Gastrocnemius medialis (tissue), 4 donors: ENCODE measurements at regions not wholly inside any gene's neighbourhood (a gene's known extent, or its start where the extent isn't known, plus 50 kb on each side); places are given as distances from the start of the nearest gene placed in this dataset.

Source experiments
- POLR2A ChIP-seq, 2 donors: fragments of 450-650 bp; IDR thresholded peaks; one replicate each; pipeline ENCODE4 v1.6.1; 2017; ENCODE audit warnings: antibody characterized with exemption in 2 of 2, mild to moderate bottlenecking in 2 of 2, moderate library complexity in 2 of 2
- TF ChIP-seq, protein P1 (sequence below), 5 experiments: fragments of 450-650 bp in 3 of 5; fragments of 200-600 bp in 2 of 5; sonication (generic) in 2 of 5; IDR thresholded peaks in 4 of 5; conservative IDR thresholded peaks in 1 of 5; 1 replicate in 4 of 5; 2 replicates in 1 of 5; pipeline ENCODE4 v1.5.1; 2016 to 2019; ENCODE audit warnings: antibody characterized with exemption in 5 of 5, mild to moderate bottlenecking in 3 of 5, moderate library complexity in 3 of 5

DNA sequence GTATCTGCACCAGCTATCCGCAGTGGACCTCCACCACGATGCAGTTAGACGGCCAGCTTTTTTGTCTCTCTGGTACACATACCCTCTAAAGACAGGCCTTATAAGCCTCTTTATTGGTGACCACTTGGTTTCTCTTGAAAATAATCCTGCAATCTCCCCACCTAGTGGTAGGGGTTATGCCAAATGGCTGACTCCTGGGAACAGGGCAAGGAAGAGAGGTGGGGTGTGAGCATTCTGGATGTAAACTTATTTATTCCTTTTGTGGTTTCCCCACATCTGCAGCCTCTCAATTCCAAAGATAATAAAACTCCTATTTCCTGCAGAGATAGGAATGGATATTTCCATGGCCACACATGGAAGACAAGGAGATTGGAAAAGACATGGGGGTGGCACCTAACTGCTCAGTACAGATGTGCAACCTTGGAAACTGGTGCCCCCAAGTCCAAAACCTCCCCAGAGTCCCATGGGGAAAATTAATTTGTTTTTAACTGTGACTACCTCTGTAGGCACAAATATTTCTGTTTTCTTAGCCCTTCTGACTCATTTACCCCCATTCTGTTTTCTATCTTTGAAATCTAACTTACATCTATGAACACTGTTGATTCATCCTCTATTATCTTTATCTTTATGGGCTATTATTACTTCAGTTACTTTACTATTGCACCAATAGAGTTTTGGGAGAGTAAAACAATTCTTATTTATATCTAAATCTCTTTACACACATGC, 112.7 kb upstream of the TSHZ3 start:
- TF ChIP-seq POLR2A (IDR thresholded peaks at IDR 0.05), result no peak
- TF ChIP-seq, protein P1, sequence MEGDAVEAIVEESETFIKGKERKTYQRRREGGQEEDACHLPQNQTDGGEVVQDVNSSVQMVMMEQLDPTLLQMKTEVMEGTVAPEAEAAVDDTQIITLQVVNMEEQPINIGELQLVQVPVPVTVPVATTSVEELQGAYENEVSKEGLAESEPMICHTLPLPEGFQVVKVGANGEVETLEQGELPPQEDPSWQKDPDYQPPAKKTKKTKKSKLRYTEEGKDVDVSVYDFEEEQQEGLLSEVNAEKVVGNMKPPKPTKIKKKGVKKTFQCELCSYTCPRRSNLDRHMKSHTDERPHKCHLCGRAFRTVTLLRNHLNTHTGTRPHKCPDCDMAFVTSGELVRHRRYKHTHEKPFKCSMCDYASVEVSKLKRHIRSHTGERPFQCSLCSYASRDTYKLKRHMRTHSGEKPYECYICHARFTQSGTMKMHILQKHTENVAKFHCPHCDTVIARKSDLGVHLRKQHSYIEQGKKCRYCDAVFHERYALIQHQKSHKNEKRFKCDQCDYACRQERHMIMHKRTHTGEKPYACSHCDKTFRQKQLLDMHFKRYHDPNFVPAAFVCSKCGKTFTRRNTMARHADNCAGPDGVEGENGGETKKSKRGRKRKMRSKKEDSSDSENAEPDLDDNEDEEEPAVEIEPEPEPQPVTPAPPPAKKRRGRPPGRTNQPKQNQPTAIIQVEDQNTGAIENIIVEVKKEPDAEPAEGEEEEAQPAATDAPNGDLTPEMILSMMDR (IDR thresholded peaks at IDR 0.05 in 4 of 5, conservative IDR thresholded peaks at IDR 0.05 in 1 of 5), result no peak
